ENCODE measurements at regions not wholly inside any gene's neighbourhood (a gene's known extent, or its start where the extent isn't known, plus 50 kb on each side); places are given as distances from the start of the nearest gene placed in this dataset.
"Not testable (repeated sequence)": the region's sequence is repeated elsewhere in the genome, so short reads cannot be mapped to it uniquely, and the experiment has no call there.

DNA sequence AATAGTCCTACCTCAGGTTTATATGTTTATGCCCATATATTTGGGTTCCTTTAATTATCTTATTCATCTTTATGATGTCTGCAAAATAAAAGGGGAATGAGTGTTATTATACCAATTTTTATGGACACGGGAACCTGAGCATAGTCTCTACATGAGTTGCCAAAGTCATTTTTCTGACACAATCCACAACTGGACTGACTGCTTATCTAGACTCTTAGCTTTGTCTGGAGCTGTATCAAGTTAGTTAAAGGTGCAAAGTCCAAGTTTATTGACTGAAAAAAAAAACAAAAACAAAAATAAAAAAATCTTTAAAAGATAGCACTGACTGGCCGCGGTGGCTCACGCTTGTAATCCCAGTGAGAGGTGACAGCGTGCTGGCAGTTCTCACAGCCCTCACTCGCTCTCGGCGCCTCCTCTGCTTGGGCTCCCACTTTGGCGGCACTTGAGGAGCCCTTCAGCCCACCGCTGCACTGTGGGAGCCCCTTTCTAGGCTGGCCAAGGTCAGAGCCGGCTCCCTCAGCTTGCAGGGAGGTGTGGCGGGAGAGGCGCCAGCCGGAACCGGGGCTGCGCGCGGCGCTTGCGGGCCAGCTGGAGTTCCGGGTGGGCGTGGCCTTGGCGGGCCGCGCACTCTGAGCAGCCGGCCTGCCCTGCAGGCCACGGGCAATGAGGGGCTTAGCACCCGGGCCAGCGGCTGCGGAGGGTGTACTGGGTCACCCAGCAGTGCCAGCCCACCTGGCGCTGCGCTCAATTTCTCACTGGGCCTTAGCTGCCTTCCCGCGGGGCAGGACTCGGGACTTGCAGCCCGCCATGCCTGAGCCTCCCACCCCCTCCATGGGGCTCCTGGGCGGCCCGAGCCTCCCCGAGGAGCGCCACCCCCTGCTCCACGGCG, 116.6 kb upstream of the MBNL1 start:
- not testable (repeated sequence) for DNase-seq (ENCODE audit: low spot score)

DNA sequence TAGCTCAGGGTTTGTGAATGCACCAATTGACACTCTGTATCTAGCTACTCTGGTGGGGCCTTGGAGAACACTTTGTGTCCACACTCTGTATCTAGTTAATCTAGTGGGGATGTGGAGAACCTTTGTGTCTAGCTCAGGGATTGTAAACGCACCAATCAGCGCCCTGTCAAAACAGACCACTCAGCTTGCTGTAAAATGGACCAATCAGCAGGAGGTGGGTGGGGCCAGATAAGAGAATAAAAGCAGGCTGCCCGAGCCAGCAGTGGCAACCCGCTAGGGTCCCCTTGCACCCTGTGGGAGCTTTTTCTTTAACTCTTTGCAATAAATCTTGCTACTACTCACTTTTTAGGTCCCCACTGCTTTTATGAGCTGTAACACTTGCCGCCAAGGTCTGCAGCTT, 115.6 kb upstream of the MBNL1 start:
- not testable (repeated sequence) for DNase-seq (ENCODE audit: low spot score)

DNA sequence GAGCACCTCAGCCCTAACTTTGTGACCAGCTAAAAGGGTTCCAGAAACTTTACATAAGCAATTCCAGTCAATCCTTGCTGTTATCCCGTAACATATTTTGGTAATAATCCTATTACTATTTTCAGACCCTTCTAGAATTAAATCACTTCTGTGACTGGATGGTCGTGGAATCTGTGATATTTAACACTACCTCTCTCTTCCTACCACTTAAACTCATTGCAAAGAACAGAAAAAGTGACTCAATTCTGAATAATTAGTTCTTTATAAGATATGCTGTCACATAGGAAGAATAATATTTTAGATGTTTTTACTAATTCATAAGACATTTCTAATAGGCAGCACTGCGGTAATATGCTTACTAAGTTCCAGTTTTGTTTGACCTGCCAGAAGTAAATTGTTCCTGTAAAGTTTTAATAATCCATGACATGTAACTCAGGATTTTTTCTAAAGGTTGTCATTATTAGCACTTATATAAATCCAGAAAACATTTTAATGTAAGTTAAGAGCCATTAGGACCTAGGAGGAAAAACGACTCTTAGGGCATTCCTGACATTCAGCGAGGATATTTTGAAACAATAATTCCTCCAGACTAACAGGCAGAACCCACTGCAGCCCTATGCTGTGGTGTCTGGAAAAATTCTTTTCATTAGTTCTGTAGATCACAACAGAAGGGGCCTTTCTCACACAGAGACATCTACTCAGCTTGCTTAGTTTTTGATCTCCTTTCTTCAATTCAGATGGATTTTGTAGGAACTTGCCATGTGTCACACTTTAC, 113.3 kb upstream of the MBNL1 start:
- DNase-seq (ENCODE audit: low spot score), result no peak

DNA sequence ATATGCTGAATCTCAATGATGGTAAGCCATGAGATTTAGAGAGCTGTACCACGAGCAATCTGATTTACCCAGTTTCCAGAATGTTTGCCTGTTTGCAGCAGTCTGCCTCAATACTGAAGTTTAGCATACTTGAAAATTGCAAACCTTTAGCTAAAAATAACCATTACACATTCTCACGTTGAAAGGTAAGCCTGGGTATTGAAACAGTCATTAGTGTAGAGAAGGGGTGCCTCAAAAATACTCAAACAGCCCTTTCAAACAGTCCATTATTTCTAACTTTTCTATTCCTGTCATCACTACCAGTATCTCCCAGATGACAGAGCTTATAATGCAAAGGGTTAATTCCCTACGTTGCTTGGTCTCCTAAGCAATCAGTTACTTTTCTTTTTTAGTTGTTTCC, 111.8 kb upstream of the MBNL1 start:
- no peak for DNase-seq (ENCODE audit: low spot score)

DNA sequence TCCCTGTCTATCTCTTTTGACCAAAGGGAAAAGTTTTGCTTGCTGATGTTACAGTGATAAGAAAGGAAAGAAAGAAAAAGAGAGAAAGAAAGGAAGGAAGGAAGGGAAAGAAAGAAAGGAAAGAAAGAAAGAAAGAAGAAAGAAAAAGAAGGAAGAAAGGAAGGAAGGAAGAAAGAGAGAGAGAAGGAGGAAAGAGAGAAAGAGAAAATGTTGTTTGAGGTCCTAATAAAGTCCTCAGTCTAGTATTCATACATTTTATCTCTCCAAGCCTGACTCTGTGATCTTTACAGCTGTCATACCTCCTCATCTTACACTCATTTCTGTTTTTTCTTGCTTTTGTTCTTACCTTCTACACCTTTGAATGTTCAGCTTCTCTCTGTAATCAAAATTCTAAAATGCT, 111.4 kb upstream of the MBNL1 start:
- no peak for DNase-seq (ENCODE audit: low spot score)

DNA sequence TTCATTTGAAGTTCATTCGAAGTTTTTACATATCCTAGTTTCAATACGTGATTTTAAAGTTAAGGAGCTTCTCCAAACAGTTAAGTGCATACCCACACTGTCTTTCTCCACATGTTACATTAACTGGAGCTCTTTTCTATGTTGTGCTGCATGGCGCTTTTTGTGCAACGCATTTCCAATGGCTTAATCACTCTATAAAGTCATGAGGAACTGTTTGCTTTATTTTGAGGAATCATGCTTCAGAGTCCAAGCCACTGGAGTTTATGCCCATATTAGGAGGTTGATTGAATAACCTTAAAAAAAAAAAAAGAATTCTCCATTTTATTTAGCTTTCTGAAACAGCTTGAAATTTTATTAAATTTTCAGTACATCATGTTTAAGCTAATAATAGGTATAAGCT, 109.4 kb upstream of the MBNL1 start:
- no peak for DNase-seq (ENCODE audit: low spot score)

DNA sequence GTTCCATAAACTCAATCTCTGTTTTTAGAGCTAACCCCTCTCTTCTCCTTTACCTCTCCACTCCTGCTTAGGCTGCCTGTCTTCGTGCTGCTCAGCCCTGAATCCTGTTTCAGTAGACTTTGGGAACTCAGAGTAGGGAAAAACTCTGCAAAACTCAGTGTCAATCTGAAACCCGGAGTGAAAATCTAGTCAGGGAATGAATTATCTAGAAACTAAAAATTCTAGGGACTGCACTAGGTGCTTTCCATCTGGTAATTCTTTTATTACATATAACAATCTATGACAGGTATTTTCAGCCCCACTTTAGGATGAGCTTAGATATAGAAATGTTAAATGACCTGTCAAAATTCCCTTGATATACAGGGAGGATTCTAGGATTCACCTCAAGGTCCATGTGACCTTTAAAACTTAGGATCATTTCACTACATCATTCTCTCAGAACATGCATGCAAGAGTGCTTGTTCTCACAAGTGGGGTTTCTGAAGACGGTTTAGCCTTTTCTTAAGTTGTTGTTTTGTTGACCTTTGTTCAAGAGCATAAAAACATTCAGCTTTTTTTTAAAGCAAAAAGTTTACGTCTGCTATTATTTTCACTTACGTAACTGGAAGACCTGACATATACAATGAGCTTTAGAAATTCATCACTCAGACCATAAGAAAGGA, 108.2 kb upstream of the MBNL1 start:
- DNase-seq (ENCODE audit: low spot score), result no peak

DNA sequence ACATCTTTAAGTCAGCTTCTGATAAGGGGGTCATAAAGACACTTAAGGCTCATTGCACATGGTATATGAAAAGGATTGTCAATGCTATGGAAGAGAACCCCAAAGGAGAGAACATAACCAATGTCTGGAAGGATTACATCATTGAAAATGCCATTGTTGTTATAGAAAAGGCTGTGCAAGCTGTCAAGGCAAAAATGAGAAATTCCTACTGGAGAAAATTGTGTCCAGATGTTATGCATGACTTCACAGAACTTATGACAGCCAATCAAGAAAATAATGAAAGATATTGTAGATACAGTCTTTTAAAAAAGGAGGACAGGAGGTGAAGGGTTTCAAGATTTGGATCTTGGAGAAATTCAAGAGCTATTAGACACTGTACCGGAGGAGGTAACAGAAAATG, 96.3 kb upstream of the MBNL1 start:
- no peak for DNase-seq (ENCODE audit: low spot score)

DNA sequence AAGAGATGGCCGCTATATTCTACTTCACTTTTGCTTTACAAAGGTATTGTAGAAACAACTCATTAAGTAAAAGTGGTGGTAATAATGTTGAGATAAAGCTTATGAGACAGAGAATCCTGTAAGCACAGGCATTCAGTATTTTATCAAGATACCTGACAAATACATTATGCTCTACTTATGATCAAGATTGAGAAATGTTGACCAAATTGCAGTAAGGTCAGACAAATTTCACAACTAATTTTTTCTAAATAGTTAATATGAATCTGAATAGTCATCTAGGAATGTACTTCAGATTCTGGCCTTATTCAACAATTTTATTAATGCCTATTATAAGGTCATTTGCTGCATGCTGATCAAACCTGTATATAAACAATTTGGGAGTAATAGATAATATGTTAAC, 95.1 kb upstream of the MBNL1 start:
- DNase-seq (ENCODE audit: low spot score), result no peak

DNA sequence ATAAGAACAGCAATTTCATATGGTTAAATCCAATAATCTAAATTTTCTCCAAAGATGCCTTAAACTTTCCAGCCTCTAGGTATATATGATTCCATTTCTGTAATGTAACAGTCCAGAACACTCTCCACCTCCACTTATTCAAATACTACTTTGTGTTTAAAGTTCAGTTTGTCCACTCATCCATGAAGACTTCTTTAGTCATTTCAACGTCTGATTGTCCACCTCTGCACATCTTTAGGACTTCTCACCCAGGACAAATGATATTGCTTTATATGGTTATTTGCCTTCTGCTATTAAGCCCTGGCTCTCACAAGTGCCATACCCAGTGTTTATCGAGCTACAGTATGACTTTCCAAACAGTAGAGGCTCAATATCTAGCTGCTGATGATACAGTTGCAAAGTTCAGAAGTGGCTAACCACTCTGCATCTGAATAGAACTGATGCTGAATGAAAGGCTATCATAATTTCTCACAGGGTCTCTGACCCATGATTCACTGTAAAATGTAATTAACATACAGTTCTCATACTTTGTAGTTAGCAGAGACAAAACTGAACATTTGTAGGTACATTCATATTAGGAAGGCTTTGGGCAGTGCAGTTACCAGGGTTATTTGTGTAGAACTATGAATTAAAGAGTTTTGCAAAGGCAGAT, 93.7 kb upstream of the MBNL1 start:
- no peak for DNase-seq (ENCODE audit: low spot score)

DNA sequence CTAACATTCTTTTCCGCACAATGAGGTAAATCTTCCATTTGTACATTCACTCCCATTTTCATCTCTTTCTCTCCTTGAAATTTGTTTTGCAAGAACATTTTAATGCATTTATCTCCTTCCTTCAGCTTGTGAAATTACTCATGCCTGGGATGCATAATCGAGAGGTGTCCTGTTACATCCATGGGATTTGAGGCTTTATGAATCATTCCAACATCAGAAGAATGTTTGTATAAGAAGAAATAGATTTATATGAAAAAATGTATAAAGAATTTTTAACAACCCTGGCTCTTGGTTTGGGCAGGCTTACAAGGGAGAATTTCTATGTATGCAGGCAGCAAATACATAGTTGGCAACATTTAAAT, 93.2 kb upstream of the MBNL1 start:
- DNase-seq (ENCODE audit: low spot score), result no peak

DNA sequence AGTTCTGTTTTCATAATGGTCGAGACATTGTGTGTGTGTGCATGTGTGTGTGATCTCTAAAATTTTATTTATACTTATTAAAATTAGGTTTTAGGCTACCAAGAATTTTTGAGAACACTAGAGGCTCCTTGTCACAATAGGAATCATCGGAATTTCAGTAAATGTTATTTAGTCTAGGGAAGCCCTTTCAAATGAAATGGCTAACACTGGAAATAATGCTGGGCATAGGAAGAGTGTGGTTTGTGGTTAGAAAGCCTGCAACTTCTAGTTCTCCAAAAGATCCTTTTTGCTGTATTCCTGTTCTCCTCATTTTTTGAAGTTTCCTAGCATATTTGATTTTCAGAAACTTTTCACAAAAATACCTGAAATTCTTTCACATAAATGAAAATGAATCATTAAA, 92.5 kb upstream of the MBNL1 start:
- DNase-seq (ENCODE audit: low spot score), result no peak

DNA sequence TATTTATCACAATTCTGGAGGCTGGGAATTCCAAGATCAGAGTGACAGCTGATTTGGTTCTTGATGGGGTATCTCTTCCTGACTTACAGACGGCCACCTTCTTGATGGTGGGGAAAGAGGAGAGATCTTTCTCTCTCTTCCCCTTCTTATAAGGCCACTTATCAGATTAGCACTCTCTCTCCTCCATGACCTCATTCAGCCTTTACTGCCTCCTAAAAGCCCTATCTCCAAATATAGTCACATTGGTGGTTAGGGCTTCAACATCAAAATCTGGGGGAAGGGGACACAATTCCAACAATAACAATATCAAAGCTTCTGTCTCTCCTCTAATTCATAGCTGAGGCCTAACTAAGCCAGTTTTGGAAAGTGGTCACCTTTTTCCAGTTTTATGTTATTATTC, 91.7 kb upstream of the MBNL1 start:
- no peak for DNase-seq (ENCODE audit: low spot score)

DNA sequence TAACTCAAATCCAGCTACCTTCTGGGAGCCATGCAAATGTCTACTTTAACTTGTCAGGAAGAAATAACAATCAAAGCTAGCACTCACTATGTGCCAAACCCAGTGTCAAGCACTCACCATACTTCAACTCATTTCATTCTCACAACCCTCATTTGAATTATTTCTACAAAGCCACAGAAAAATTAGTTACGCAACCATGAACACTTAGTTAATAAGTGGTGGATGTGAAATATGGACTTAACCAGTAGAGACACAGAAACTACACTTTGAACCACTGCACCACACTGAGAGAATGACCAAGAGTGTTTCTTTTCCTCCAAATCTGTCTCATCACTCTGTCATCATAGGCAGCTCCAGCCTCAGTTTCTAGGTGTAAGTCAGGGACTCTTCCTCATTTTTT, 91.0 kb upstream of the MBNL1 start:
- DNase-seq (ENCODE audit: low spot score), result no peak

DNA sequence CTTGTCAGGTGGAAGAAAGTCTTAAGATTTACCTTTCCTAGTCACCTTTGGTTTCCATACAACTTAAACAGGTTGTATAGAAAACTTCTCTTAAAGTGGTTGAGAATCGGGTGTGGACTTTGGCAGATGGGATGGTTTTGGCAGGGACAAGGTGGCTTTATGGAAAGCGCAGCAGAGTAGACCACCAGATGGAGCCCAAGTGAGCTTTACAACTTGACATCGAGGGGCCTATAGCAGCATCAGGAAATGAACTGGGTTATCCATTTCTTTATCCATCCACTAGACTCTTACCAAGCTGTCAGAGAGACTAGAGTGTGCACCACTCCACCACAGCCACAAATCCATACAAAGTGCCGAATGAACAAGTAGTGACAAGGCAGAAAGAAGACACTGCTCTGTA, 85.3 kb upstream of the MBNL1 start:
- peak; percentile 63 for DNase-seq (ENCODE audit: low spot score)

DNA sequence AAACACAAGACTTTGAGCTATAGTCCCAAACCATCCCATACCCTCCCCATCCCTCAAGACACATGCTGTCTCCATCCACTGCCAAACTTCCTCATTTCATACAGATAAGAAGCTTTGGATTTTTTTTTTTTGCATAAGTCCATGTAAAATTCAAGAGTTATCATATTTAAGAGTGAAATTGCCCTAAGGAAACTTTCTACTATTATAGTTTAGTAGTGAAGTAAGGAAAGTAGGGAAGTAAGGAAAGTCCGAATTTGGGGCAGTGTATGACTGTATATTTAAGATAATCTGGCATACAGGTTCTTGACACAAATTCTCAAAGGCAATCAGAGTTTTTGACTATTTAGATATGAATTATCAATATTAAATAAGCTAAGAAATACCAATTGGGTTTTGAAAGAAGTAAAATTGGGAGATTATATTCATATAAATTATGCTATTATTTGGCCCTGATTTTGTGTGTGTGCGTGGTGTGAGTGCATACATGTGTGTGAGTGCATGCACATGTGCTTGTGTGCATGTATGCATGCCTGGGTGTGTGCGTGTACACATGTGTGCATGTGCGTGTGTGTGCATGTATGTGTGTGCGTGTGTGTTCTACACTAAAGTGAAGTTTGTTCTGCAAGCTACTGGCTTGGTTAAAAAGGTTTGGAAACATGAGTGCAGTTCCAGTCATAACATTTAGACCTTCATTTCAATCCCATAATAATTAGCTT, 83.6 kb upstream of the MBNL1 start:
- no peak for DNase-seq (ENCODE audit: low spot score)

DNA sequence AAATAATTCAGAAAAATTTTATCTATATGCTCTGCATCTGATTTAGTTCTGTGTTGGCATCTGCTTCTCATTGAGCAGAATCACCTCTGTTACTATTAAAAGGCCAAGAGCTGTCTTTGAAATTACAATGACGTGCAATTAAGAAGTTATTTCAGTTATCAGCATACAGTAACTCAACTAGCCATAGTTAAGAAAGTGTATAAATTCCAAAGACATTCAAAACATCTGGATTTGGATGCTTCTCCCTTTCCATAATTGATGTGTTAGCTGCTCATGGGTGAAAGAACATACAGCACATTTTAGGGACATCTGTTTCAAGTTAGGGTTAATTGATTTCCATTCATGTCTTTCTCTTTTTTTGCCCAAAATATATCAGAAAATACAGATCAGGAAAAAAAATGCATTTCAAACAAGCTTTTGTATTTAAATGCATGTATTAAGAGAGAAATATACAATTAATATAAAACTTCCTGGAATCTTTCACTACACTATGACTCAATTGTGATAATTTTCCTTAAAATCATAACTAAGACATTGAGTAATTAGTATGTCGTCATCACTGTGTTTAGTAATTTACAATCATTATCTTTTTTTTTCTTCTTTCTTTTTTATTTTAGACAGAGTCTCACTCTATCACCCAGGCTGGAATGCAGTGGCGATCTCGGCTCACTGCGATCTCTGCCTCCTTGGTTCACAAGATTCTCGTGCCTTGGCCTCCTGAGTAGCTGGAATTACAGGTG, 82.7 kb upstream of the MBNL1 start:
- no peak for DNase-seq (ENCODE audit: low spot score)

DNA sequence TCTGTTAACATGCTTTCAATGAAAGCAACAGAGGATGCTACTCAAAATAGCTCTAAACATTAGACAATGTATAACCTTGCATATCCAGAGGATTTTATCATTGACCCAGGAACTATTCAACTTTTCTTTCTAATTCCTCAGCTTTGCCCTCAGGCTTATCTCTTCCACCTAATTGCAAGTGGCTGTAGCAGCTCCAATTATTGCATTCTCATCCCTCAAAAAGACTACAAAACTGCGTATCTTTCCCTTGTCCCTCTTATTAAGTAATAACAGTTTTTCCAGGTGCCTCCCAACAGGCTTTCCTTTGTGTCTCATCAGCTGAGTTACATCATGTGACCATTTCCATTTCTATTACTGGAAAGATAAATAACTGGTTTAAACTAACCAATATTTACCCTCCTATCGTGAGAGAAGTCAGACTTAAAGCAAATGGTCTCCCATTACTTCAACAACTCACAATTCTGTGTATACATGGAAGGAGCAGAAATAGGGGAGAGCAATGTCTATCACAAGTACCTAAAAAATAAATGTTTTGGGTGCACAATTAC, 78.0 kb upstream of the MBNL1 start:
- DNase-seq (ENCODE audit: low spot score), result no peak

DNA sequence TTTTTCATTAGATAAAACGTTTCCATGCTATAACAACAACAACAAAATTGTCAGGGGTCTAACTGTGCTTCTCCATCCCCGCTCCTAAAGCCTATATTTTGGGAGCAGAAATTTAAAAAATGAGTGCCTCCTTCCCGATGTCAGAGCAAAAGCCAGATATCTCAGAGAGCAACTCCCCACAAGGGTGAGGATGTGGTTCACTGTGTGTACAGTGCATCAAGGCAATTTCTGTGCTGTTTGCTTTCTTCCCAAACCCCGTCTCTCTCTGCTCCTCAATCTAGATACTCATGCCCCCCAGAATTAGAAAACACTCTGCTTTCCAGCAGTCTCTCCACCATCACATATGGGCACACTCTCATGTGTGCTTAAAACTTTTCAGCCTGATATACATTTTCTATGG, 76.7 kb upstream of the MBNL1 start:
- DNase-seq (ENCODE audit: low spot score), result no peak

DNA sequence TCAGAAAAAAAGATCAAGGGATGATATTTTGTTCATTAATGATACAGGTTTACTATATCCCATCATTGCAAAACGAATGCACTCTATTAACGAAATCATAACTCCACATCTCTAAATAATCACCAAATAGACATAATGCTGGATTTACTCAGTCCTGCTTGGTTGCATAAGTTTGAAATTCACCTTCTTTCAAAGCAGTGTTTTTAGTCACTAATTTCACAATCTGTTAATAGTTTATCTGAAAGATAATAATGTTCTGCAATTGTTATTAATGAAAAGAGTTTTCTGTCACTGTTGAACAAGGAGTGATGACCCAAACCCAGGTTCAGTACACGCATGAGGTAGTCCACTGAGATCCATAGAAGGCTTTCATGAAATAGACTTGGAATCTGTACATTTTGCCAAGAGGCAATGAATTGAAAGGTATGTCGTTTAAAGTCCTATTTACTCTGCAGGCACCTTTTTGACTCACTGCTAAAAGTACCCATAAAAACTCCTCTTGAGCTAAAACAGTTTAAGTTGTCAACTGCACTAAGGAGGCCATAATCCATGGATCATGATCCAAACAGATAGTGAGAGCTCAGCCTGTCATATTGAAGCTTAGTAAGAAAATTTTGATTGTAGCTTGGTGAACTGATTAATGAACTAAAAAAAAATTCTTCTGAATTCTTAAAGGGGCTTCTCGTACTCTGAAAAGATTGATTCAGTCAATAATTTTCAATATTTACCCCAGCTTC, 75.6 kb upstream of the MBNL1 start:
- DNase-seq (ENCODE audit: low spot score), result no peak
